MCF 10A (cell line): ENCODE measurements at regions not wholly inside any gene's neighbourhood (a gene's known extent, or its start where the extent isn't known, plus 50 kb on each side); places are given as distances from the start of the nearest gene placed in this dataset.

ENCODE experiments used
- BruUV-seq: library from RNA; stranded (reverse); fragments of 400-500 nt; replicated peaks from 2 replicates; lab custom pipeline; 2021; lab: Mats Ljungman, UMichigan
- CTCF ChIA-PET: fragments of 300-600 bp; sonication (Branson Sonifier 250); formaldehyde crosslinking; extraction: SDS; loops from one replicate; lab custom pipeline; 2021; ENCODE audit warnings: antibody characterized with exemption, inconsistent platforms; lab: Yijun Ruan, JAX
- POLR2A ChIA-PET: fragments of 300-600, 350-650 bp; sonication (Branson Sonifier 250); formaldehyde crosslinking; extraction: SDS; loops from one replicate; lab custom pipeline; 2020; ENCODE audit warnings: antibody characterized with exemption, inconsistent platforms; lab: Yijun Ruan, JAX
- DNase-seq: peaks from one replicate; pipeline ENCODE4 v3.0.0-alpha.2; 2018; ENCODE audit not compliant: unreplicated experiment
- H3K27ac Mint-ChIP-seq: one replicate; pipeline ENCODE4 v1.8.0; 2022; ENCODE audit warnings: mild to moderate bottlenecking, low read depth, mixed read lengths; ENCODE audit not compliant: unreplicated experiment
- H3K27me3 Mint-ChIP-seq: one replicate; pipeline ENCODE4 v1.8.0; 2022; ENCODE audit warnings: mixed read lengths; ENCODE audit not compliant: insufficient read depth, unreplicated experiment
- H3K36me3 Mint-ChIP-seq: one replicate; pipeline ENCODE4 v1.8.0; 2022; ENCODE audit warnings: mild to moderate bottlenecking, moderate library complexity, mixed read lengths; ENCODE audit not compliant: insufficient read depth, unreplicated experiment
- H3K4me1 Mint-ChIP-seq: one replicate; pipeline ENCODE4 v1.8.0; 2022; ENCODE audit warnings: mixed read lengths; ENCODE audit not compliant: insufficient read depth, unreplicated experiment
- H3K4me3 Mint-ChIP-seq: one replicate; pipeline ENCODE4 v1.8.0; 2022; ENCODE audit warnings: mild to moderate bottlenecking, moderate library complexity, mixed read lengths; ENCODE audit not compliant: unreplicated experiment
- H3K9me3 Mint-ChIP-seq: one replicate; pipeline ENCODE4 v1.8.0; 2022; ENCODE audit warnings: mixed read lengths; ENCODE audit not compliant: unreplicated experiment
- intact Hi-C: fragments of 100-400 bp; cut with micrococcal nuclease; formaldehyde crosslinking; loops from 2 replicates; pipeline ENCODE4 v1.14.1; 2022
- TF ChIP-seq, protein P1 (sequence below): fragments of 200-600 bp; IDR thresholded peaks from one replicate; pipeline ENCODE4 v1.8.0; 2022; ENCODE audit warnings: antibody characterized with exemption, mild to moderate bottlenecking; ENCODE audit not compliant: unreplicated experiment

DNA sequence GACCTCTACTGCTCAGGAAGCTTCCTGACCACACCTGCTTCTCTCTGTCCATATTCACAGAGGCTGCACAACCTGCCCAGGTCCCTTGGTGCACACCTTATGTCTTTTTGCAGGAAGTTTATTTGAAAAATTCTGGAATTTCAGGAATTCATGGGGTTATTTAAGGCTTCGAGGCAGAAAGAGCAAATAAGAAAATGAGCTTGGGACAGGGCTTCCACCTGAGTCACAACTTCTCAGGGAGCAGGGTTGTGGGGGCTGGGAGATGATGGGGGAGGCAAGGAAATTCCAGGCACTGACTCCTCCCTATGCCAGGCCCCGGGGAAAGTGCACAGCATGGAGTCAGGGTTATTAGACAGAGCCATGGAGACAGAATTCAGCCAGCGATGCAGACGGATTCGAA lies 57.7 kb downstream of the INHBB start:
- Mint-ChIP-seq H3K27ac (no peak overlapping the region), H3K27me3 (no peaks in the 10 kb centered on the region), H3K4me3 (no peak overlapping the region), H3K36me3 (no peaks in the 10 kb centered on the region), H3K4me1 (peaks cover 5% of the 10 kb centered on the region), H3K9me3 (no peaks in the 10 kb centered on the region)
- ChIA-PET CTCF (interaction anchor here (0.6 to 0.9 kb wide), 2 partner anchors 47 to 232 kb away, joined by 3 read pairs; no protein-coding TSS in a partner anchor), POLR2A (interaction anchor here (0.6 kb wide), 1 partner anchor 24 kb away, joined by 3 read pairs; no protein-coding TSS in a partner anchor)
- intact Hi-C loops: no loop called here
- DNase-seq: peak; percentile 8
- TF ChIP-seq, protein P1, sequence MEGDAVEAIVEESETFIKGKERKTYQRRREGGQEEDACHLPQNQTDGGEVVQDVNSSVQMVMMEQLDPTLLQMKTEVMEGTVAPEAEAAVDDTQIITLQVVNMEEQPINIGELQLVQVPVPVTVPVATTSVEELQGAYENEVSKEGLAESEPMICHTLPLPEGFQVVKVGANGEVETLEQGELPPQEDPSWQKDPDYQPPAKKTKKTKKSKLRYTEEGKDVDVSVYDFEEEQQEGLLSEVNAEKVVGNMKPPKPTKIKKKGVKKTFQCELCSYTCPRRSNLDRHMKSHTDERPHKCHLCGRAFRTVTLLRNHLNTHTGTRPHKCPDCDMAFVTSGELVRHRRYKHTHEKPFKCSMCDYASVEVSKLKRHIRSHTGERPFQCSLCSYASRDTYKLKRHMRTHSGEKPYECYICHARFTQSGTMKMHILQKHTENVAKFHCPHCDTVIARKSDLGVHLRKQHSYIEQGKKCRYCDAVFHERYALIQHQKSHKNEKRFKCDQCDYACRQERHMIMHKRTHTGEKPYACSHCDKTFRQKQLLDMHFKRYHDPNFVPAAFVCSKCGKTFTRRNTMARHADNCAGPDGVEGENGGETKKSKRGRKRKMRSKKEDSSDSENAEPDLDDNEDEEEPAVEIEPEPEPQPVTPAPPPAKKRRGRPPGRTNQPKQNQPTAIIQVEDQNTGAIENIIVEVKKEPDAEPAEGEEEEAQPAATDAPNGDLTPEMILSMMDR: no peak
- BruUV-seq: no TSS peak

DNA sequence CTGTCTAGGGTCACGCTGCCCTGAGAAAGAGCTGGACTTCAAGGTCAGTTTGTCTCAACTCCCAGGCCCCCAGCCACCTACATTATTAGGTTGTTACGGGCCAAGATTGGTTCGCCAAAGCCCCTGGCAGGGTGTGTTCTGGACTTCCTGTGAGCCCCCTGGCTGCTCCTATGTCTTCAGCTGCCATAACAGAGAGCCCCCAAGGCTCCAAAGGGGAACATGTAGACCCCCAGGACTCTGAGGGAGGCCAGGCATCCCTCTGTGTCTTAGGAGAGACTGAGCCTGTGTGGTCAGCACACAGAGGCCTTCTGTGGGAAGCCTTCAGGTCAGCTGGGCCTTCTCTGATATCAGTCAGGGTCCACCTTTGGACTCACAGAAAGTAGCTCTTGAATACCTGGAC lies 58.3 kb downstream of the INHBB start:
- intact Hi-C loops: no loop called here
- Mint-ChIP-seq H3K4me1 (peaks cover 5% of the 10 kb centered on the region), H3K4me3 (no peak overlapping the region), H3K36me3 (no peaks in the 10 kb centered on the region), H3K27me3 (no peaks in the 10 kb centered on the region), H3K27ac (no peak overlapping the region), H3K9me3 (no peaks in the 10 kb centered on the region)
- TF ChIP-seq, protein P1: no peak
- BruUV-seq: no TSS peak
- CTCF ChIA-PET: interaction anchor here (0.6 to 0.9 kb wide), 2 partner anchors 47 to 232 kb away, joined by 3 read pairs; no protein-coding TSS in a partner anchor
- POLR2A ChIA-PET: interaction anchor here (0.6 kb wide), 1 partner anchor 23 kb away, joined by 3 read pairs; no protein-coding TSS in a partner anchor
- no peak for DNase-seq

DNA sequence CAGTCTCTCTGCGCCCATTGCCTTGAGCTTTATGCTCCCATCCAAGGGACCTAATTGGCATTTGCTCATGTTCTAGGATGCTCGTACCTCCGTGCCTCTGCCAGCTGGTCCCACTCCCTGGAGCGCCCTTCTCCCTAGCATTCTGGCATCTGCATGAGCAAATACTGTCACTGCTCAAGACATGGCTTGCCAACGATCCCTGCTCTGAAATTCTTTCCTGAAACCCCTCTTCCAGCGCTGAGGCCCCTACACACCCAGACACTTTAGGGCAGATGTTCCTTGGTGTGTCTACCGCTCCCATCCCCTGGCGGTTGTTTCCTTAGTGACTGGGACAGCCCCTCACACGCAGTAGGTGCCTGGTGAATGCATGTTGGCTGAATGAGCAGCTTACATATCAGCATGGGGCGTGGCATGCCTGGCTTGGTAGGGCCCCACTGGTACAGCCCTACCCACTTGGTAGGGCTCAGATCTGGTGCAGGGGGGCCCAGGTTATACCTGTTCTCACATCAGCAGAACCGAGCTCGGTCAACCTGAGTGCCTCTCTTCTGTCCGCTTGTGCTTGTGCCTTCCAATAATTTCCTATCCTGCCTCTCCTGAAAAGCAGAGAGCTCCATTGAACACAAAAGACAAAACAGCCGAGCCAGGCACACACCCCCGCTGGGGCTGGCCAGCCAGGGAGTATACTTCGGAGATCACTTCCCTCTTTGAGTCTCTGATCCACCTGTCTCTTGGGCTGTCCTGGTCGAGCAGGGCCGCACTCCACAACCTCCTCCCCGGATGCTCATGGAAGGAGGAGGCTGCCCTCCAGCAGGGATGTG lies 59.2 kb downstream of the INHBB start:
- TF ChIP-seq, protein P1: no peak
- no peaks in the 10 kb centered on the region for H3K36me3 Mint-ChIP-seq
- H3K9me3 Mint-ChIP-seq: no peaks in the 10 kb centered on the region
- intact Hi-C loops: no loop called here
- no peaks in the 10 kb centered on the region for H3K27me3 Mint-ChIP-seq
- no TSS peak for BruUV-seq
- no peak overlapping the region for H3K27ac Mint-ChIP-seq
- H3K4me3 Mint-ChIP-seq: no peak overlapping the region
- CTCF ChIA-PET: interaction anchor here (0.6 kb wide), 1 partner anchor 295 kb away, joined by 3 read pairs; no protein-coding TSS in a partner anchor
- peaks cover 5% of the 10 kb centered on the region for H3K4me1 Mint-ChIP-seq
- POLR2A ChIA-PET: interaction anchor here (0.6 kb wide), 1 partner anchor 15 kb away, joined by 4 read pairs; no protein-coding TSS in a partner anchor
- DNase-seq: no peak

DNA sequence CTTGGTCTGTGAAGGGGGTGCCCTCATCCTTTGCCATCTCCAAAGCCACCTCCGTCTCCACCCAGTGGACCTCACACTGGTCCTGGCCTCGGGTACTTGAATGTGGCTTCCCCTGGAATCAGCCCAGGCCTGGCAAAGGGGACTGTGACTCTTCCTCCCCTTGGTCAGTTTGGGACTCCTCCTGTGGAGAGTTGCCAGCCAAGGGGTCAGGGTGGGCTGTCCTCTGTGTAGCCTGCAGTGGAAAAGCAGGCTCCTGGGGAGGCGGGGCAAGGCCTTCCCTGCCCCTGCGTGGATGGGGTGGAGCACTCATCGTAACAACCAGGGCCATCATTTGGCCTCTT lies 59.8 kb downstream of the INHBB start:
- POLR2A ChIA-PET: no interaction called here
- intact Hi-C loops: no loop called here
- Mint-ChIP-seq H3K4me1 (peaks cover 5% of the 10 kb centered on the region), H3K36me3 (no peaks in the 10 kb centered on the region), H3K27me3 (no peaks in the 10 kb centered on the region), H3K4me3 (no peak overlapping the region), H3K27ac (no peak overlapping the region), H3K9me3 (no peaks in the 10 kb centered on the region)
- CTCF ChIA-PET: no interaction called here
- DNase-seq: no peak
- no TSS peak for BruUV-seq
- TF ChIP-seq, protein P1: no peak
